CD4-positive, alpha-beta T cell treated with Interleukin-4 for 1 hour (primary cell): ENCODE measurements at regions not wholly inside any gene's neighbourhood (a gene's known extent, or its start where the extent isn't known, plus 50 kb on each side); places are given as distances from the start of the nearest gene placed in this dataset.

Experiments used
- DNase-seq, 2 donors: peaks; one replicate each; pipeline ENCODE4 v3.0.0-alpha.2; 2020 to 2022

DNA sequence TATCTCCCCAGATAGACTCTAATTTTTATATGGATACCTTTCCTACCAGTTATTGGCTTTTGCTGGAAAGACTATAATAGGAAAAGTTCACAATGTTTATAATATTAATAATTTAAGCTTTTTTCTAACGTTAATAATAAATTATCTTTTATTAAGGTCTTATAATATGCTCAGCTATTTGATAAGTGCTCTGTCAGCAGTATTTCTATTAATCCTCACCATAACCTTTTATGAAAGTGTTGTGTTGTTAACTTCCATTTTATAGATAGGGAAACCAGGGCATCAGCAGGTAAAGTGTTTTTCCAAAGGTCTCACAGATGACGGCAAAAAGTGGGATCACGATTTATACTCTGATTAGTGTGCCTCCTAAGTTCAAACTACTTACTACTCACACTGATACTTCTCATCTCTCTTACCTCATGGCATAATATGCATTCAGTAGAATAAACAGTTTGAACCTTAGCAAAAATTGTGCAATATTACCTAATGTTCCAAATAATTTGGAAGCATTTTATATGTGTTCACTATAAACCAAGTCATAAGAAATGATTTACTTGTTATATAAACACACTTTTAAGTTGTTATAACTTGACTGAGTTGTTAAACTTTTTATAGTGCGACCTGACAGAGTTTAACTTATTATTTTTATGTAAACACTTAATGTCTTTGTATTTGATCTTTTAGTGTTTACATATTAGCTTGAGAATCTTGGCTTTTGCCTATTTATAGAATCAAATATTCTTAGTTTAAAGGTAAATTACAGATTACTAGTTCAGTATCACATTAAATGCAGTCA lies 274.9 kb upstream of the DCBLD2 start:
- no peak for DNase-seq

DNA sequence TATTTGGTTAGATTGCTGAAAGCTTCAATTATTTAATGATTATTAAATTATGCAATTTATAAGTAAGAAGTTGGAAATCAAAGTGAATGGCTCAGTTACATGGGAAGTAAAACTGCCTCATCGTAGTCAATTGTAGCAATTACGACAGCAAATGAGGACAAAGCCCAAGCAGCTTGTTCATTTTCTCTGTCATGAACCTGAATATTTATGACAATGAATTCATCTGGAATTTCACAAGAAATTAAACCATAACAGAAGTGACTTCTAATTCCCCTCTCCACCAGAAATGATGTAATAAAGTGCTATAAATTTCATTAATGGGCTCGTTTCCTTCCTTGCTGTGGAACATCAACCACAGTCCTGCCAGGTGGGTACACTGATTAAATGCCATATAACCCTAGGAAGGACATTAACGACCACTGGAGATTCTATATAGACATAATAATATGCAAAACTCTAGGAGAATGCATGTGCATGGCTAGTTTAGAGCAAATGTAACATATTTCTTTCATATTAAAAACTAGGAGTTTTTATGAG lies 273.8 kb upstream of the DCBLD2 start:
- no peak for DNase-seq

DNA sequence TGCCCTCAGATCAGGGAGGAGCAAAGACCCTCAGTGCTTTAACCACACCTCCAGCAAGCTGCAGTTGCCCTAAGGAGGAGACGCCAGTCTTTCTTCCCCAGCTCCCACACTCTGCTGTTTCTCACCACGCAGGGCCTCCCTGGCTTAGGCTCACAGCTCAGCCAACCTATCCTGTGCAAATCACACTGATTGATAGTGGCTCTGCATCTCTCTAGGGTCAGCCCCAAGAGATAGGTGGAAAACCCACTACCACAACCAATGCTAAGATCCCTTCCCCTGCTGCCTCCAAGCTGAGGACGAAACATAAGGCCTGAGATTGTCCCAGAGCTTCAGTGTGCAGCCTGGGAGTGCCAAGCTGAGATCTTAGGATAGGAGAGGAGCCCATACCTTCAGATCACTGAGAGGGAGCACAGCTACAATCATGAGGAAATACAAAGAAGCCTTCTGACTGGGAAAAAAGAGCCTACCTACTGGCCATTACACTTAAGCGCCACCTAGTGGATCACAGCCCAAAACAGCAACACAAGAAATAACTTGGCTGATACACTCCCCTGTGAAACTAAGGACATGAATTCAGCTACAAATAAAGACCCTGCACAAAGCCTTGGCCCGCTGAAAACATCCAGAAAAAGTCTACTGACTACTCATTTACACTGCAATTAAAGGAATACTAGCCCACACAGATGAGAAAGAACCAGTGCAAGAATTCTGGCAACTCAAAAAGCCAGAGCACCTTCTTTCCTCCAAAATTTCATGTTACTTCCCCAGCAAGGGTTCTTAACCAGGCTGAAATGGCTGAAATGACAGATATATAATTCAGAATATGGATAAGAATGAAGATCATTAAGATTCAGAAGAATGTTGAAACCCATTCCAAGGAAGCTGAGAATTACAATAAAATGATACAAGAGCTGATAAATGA lies 271.5 kb upstream of the DCBLD2 start:
- peak in 1 of 2 donors; percentile 9 for DNase-seq

DNA sequence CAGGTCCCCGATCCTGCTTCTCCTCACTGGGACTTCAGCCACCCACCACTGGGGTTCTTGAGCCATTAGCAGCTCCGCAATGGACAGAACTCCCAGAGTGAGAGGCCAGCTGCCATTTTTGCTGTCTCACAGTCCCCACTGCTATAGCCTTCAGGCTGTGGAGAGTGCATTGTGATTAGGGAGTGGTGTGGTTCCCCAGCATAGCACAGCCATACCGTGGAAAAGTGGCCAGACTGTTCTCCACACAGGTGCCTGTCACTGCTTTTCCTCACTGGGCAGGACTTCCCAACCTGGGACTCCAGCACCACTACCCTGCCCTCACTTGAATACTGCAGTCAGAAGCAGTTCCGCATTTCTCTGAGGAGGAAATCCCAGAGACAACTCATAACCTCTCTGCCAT lies 270.3 kb upstream of the DCBLD2 start:
- DNase-seq = no peak

DNA sequence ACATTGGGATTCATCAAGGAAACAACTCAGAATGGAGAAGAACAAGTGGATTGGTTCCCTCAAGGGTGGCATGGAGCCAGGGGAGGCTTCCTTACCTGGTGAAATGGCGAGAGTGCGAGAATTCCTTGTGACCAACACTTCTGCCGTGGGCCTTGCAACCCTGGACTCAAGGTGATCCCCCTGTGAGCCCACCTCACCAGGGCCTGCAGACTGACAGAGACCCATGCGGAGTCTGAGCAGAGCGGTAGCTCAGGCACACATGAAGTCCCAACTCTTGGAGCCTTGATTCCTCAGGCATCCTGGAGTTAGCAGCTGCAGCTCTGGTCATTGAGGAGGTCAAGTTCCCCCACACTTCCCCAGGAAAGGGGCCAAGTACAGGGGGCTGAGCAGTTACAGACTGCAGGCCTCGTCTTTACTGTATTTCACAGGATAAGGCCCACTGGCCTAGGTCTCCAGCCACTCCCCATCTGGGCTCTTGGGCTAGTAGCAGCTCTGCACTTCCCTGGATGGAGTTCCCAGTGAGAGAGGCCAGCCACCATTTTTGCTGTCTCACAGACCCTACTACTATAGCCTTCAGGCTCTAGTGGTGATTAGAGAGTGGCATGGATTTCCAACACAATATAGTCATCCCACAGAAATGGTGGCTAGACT lies 269.5 kb upstream of the DCBLD2 start:
- no peak for DNase-seq

DNA sequence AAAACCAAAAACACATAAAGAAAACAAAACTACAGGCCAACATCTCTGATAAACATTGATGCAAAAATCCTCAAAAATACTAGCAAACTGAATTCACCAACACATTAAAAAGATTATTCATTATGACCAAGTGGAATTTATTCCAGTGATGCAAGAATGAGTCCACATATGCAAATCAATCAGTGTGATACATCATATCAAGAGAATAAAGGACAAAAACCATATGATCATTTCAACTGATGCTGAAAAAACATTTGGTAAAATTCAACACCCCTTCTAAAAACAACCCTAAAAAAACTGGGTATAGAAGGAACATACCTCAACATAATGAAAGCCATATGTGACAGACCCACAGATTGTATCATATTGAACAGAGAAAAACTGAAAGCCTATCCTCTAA lies 265.6 kb upstream of the DCBLD2 start:
- no peak for DNase-seq

DNA sequence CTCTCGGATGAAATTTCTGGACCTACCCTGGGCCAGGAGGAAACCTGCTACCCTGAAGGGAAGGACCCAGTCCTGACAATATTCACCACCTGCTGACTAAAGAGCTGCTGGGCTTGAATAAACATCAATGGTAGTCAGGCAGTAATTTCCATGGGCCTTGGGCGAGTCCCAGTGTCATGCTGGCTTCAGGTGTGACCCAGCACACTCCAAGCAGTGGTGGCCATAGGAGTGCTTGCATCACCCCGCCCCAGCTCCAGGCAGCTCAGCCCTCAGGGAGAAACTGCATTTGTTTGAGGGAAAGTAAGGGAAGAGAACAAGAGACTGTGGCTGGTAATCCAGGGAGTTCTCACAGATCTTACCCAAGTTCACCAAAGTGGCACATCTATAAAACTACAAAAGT lies 261.8 kb upstream of the DCBLD2 start:
- DNase-seq = no peak

DNA sequence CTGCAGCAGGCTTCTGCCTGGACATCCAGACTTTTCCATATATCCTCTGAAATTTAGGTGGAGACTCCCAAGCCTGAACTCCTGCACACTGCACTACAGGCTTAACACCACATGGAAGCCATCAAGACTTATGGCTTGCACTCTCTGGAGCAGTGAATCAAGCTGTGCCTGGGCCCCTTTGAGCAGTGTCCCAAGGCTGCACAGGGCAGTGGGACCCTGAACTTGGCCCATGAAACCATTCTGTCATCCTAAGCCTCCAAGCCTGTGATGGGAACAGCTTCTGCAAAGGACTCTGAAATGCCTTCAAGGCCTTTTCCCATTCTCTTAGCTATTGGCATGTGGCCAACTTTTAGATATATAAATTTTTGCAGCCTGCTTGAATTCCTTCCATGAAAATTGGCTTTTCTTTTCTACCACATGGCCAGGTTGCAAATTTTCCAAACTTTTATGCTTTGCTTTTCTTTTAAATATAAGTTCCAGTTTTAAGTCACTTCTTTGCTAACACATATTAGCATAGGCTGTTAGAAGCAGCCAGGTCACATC lies 257.8 kb upstream of the DCBLD2 start:
- no peak for DNase-seq

DNA sequence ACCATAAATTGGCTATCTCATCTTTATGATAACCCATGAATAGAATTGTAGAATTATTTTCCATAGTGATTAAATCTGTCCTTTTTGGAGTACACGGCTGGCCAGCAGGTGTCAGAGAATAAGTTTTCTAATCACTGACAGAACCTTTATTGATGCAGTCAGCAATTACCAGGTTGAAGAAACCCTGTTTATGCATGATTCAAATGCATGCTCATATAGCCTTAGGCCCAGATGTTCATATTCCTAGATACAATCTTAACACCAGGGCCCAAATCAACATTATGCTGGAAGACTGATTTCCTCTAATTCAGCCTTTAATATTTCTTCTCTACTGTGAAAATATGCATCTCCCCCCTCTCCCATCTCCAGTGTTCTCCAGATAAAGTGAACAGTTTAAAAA lies 243.5 kb upstream of the DCBLD2 start:
- no peak for DNase-seq

DNA sequence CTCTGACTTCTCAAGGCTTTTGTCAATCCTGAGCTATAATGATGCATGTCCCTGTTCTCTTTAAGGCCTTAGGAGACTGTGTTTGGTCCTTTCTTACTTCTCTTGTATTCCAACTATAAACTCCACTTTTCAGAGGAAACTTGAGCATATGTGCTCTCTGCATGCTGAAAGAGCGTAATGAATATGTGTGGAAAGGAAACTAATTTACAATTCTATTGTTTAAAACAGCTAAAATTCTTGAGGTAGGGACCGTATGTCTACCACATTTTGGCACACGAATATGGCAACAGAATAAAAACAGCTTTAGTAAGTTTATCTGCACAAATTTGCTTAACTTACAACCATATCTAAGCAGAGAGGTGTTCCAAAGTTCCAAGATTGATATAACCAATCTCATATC lies 242.0 kb upstream of the DCBLD2 start:
- no peak for DNase-seq

DNA sequence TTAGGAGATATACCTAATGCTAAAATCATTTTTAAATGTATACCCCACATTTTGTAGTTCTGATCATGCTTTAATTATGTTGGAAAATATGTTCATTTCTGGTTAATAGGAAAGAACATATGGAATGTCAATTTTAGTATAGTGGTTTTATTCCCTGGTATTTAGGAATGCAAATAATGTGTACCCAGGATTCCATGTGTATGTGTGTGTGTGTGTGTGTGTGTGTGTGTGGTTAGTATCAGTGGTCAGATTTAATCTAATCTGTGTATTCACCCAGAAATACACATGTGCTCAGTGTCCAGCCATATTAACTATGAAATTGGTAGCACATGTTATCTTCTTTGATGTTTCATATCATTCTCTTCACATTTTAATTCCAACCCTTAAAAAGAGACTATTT lies 233.5 kb upstream of the DCBLD2 start:
- DNase-seq = no peak

DNA sequence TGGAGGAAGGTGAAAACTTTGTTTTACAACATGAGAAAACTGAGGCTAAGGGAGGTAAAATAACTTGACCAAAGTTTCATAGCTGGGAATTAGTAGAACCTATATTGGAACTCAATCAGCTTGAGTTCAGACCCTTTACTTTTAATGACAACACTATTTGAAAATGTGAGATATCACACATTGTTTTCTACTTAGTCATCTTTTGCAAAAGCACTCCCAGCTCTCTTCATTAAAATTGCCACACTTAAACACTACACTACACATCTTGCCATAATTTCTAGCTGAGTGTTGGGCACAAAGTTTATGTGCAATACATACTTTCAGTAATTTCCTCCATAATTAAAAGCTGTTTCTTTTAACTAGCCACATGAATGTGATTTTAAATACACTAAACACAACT lies 230.4 kb upstream of the DCBLD2 start:
- DNase-seq = no peak

DNA sequence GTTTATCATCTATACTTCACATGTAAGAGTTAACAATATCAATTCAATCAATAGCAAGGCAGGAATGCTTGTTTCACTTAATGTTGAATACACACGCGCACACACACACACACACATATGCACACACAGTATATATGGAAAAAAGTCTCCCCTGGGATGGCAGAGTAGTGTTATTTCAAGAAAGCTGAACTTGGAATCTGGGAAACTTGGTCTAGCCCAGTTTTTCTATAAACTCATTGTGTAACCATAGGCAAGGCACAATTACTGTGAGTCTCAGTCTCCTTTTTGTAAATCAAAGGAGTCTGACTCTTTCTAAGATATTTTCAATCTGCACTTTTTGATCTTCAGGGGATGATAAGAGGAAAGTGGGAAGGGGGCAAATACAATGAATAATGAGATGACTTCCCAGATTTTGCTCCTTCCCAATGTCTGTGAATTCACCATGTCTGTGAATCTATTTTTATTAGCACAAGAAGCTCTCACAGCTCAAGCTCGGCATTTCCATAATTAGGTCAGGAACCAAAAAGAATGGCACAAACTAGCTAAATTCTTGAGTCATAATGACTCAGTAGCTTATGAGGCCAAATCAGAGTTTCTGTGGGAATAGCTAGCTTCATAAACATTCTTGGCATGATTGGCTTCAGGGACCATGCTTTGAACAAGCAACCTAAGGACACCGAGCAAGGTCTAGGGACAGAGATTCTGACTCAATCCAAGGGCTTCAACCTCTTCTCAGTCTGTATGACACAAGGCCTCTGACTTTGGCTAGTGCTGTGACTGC lies 227.4 kb upstream of the DCBLD2 start:
- DNase-seq = no peak

DNA sequence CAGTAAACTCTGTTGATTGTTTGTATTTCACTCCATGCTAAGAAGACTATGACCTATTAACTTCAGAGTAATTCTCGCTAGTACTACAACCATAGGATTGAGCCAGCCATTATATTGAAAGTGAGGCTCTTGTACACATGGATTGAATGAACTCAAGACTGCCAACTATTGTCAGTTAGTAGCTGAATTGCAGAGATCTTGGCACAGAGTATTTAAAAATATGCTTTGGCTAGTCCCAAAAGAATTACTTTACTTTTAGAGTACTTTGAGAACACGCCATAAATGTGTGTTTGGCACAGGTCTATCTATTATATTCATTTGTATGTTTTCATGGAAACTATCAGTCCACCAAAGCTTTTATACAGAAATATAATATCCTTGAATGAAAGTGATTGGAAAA lies 226.7 kb upstream of the DCBLD2 start:
- no peak for DNase-seq

DNA sequence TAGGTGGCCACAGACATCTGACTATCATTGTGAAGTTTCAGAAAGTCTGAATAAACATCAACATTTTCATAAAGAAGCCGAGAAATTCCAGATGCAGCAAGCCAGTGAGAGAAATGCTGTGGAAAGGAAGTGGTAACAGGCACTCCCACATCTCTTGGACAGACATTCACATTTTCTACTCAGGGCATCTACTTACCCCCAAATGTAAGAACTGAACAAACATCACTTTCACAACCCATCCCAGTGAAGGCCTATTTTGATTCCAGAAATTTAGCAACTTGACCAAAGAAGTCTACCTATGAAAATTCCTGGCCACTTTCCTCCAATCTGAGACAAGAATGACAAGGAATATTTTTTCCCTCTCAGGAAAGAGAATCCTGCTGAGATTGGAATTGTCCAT lies 224.8 kb upstream of the DCBLD2 start:
- no peak for DNase-seq

DNA sequence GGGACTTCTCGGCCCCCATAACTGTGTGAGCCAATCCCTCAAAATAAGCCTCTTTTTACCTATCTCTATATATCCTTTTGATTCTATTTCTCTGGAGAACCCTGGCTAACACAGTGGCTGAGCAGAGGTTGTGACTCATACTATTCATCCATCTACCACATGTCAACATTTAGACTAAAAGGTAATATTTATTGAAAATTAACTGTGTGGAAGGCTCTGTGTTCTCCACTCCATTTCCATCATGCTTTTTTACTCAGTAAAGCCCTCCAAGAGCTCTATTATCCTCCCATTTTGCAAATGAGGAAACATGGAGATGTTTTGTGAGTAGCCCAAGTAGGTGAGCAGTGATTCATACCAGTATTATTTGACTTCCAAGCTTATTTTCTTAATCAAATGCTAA lies 217.9 kb upstream of the DCBLD2 start:
- DNase-seq = no peak

DNA sequence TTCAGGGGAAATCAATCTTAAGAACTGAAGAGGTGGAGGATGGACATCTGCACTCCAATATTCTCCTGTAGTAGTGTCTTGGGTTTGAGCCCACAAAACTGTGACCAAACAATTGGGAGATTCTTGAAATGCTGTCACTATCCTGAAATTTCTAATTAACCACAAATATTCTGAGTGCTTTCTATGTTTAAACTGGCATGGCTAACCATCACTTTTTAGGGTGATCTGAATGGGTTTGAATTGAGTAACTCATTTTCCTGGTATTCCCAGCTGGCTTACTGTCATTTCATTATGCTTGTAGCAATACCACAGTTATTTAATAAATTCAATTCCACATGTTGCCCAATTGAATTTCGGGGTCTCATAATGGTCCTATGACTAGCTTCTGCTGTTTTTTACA lies 216.9 kb upstream of the DCBLD2 start:
- DNase-seq = no peak

DNA sequence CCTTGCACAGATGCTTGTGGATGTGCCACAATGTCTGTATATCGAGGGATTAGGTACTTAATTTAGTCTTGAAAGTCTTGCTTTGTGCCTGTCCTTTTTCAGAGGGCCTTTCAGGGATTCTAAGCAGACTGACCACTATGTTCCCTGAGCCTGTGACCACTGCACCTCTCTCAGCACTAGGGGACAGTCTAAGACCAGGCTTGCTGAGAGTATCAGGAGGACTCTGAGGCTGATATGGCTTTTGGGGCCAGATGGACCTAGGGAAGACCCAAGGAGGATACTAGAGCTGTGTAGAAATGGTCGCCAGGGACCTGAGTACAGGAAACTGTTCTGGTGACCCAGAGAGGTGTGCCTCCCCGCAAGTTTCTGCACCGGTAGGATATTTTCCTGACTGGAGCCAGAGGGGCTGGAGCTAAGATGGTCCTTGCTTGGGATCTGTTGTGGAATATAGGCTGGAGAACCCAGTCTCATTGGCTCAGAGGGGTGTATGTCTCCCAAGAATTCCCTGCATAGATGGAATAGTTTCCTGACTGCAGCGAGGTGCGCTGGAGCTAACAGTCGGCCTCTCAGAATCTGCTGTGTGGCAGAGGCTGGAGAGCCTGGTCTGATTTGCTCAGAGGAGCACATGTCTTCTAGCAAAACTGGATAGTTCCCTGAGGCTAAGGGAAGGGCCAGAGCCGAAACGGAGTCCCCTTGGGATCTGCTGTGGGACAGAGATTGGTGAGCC lies 213.2 kb upstream of the DCBLD2 start:
- DNase-seq = no peak

DNA sequence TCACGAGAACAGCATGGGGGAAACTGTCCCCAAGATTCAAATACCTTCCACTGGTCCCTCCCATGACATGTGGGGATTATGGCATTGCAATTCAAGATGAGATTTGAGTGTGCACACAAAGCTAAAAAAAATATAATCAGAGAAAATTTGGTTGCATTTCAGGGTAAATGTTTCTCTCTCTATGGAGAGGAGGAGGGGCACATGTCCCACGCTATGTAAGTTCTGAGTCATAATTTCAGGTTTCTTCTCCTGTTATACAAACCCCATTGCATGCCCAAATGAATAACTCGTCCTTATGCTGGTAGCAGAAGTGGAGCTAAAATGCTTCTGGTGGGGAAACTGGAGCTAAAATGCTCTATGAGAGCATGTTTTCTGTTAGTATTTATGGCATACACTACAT lies 209.7 kb upstream of the DCBLD2 start:
- DNase-seq = no peak

DNA sequence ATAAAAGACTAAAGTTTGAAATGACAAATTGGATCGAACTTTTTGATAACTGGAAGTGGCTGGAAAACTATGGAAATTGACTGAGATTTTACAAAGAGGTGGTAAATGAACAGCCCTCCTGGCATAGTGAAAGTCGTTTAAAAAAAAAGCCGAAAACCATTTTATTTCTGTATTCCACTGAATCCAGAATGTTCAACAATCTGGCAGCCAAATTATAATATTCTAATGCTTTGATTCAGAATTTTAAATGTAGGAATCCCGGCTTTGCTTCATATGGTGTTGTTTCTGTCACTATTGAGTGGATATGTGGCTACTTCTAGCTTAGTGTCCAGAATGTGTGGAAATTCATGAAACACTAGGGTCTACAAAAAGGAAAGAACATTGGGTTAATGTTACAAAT lies 208.9 kb upstream of the DCBLD2 start:
- no peak for DNase-seq

DNA sequence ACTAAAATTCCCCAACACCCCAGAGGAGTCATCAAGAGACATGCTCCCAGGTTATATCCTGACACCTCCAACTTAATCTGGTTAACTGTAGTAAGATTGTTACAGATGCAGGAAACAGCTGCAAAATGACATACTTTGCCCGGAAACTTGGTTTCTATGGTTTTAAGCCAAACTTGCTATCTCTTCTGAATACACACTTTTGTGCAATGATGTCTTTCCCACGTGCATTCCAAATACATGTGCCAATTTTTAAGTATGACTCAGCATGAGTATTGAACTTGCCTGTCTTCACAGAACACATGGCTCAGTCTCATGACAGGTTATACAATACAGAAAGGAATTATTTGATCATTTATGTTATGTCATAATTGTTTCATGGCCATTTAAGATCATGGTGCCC lies 207.0 kb upstream of the DCBLD2 start:
- no peak for DNase-seq

DNA sequence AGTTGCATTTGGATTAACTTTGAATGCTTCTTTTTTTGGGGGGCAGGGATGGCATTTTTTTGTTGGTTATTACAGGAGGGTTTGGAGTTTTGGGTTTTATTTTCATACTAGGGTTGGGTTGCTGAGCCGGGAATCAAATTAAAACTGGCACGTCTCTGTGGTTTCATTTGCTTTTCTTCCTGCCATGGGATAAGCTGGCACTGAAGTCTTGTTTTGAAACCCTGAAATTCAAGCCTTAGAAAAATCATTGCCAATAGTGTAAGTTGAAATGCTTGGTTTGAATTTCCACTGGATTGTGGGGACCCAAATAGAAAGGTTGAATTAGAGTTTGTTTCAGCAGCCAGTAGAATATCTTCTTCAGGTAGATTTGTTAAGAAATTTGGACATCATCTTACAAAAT lies 193.1 kb upstream of the DCBLD2 start:
- DNase-seq = no peak
